Smooth muscle cell (in vitro differentiated cells): ENCODE measurements at regions not wholly inside any gene's neighbourhood (a gene's known extent, or its start where the extent isn't known, plus 50 kb on each side); places are given as distances from the start of the nearest gene placed in this dataset.

ENCODE experiments used
- DNase-seq: peaks from one replicate; lab custom pipeline; 2025; ENCODE audit not compliant: unreplicated experiment; lab: John Stamatoyannopoulos, UW
- H2AFZ ChIP-seq: fragments of 200-600 bp; sonication (generic); 2 replicates; pipeline ENCODE4 v1.6.0; 2016; ENCODE audit warnings: antibody characterized with exemption, low read depth, mild to moderate bottlenecking
- H3F3A ChIP-seq: fragments of 200-600 bp; sonication (generic); 2 replicates; pipeline ENCODE4 v1.6.0; 2017; ENCODE audit warnings: antibody characterized with exemption, low read depth
- H3K27ac ChIP-seq: fragments of 200-600 bp; sonication (generic); 2 replicates; pipeline ENCODE4 v1.5.1; 2016; ENCODE audit warnings: low read depth, mild to moderate bottlenecking
- H3K27me3 ChIP-seq: fragments of 200-600 bp; sonication (generic); 2 replicates; pipeline ENCODE4 v1.6.1; 2016; ENCODE audit warnings: low read depth, mild to moderate bottlenecking
- H3K36me3 ChIP-seq: fragments of 200-600 bp; sonication (generic); 2 replicates; pipeline ENCODE4 v1.5.1; 2016; ENCODE audit warnings: low read depth
- H3K4me1 ChIP-seq: fragments of 200-600 bp; sonication (generic); 2 replicates; pipeline ENCODE4 v1.5.1; 2016; ENCODE audit warnings: low read depth
- H3K4me2 ChIP-seq: fragments of 200-600 bp; sonication (generic); 2 replicates; pipeline ENCODE4 v1.6.0; 2016; ENCODE audit warnings: mild to moderate bottlenecking
- H3K4me3 ChIP-seq: fragments of 200-600 bp; sonication (generic); 2 replicates; pipeline ENCODE4 v1.5.1; 2016; ENCODE audit warnings: mild to moderate bottlenecking
- H3K79me2 ChIP-seq: fragments of 200-600 bp; sonication (generic); 2 replicates; pipeline ENCODE4 v1.6.0; 2016; ENCODE audit warnings: low read depth, mild to moderate bottlenecking
- H3K9ac ChIP-seq: fragments of 200-600 bp; sonication (generic); 2 replicates; pipeline ENCODE4 v1.6.0; 2016; ENCODE audit warnings: low read depth
- H3K9me3 ChIP-seq: fragments of 200-600 bp; sonication (generic); replicated peaks from 2 replicates; pipeline ENCODE4 v1.5.1; 2016; ENCODE audit warnings: low read depth
- H4K20me1 ChIP-seq: fragments of 200-600 bp; sonication (generic); 2 replicates; pipeline ENCODE4 v1.6.0; 2016; ENCODE audit warnings: low read depth
- CTCF ChIP-seq: fragments of 200-600 bp; sonication (generic); IDR thresholded peaks from 2 replicates; pipeline ENCODE4 v1.5.1; 2017; ENCODE audit warnings: borderline replicate concordance, mild to moderate bottlenecking, antibody characterized with exemption; ENCODE audit not compliant: insufficient read depth, poor library complexity, severe bottlenecking
- WGBS: methylation state at CpG from one replicate; pipeline ENCODE4 v1.1.7; 2016; ENCODE audit warnings: low lambda C conversion rate; 5-methylcytosine and 5-hydroxymethylcytosine counted together

- Histone ChIP-seq H3K27ac (no peak overlapping the region), H3K4me2 (no peak overlapping the region), H3K36me3 (no peaks in the 10 kb centered on the region), H3K79me2 (no peaks in the 10 kb centered on the region), H3K9me3 (no peaks in the 10 kb centered on the region), H4K20me1 (no peaks in the 10 kb centered on the region), H3K9ac (no peak overlapping the region), H3K4me3 (no peak overlapping the region), H3F3A (no peaks in the 10 kb centered on the region), H2AFZ (no peak overlapping the region), H3K4me1 (no peaks in the 10 kb centered on the region), H3K27me3 (no peaks in the 10 kb centered on the region)
- TF ChIP-seq CTCF: no peak
- WGBS: 76% methylated on average over 5 of the region's 5 CpGs
- no peak for DNase-seq
Measured at GRCh38 chr16:52852978-52853377, 199.7 kb downstream of the CHD9NB start.

GRCh38 chr16:52851211-52851740, 201.4 kb downstream of the CHD9NB start:
- Histone ChIP-seq H2AFZ (no peak overlapping the region), H3K27me3 (no peaks in the 10 kb centered on the region), H4K20me1 (no peaks in the 10 kb centered on the region), H3K27ac (no peak overlapping the region), H3F3A (no peaks in the 10 kb centered on the region), H3K4me2 (no peak overlapping the region), H3K4me3 (no peak overlapping the region), H3K9ac (no peak overlapping the region), H3K4me1 (no peaks in the 10 kb centered on the region), H3K79me2 (no peaks in the 10 kb centered on the region), H3K36me3 (no peaks in the 10 kb centered on the region), H3K9me3 (no peaks in the 10 kb centered on the region)
- WGBS: 34% methylated on average over 1 of the region's 1 CpG
- DNase-seq: no peak
- TF ChIP-seq CTCF: no peak

- H3K9ac ChIP-seq: no peak overlapping the region
- H3K4me3 ChIP-seq: no peak overlapping the region
- H2AFZ ChIP-seq: no peak overlapping the region
- H3F3A ChIP-seq: no peaks in the 10 kb centered on the region
- no peak overlapping the region for H3K27ac ChIP-seq
- DNase-seq: no peak
- no peaks in the 10 kb centered on the region for H3K9me3 ChIP-seq
- H3K79me2 ChIP-seq: no peaks in the 10 kb centered on the region
- H4K20me1 ChIP-seq: no peaks in the 10 kb centered on the region
- no peaks in the 10 kb centered on the region for H3K36me3 ChIP-seq
- TF ChIP-seq CTCF: no peak
- H3K4me1 ChIP-seq: no peaks in the 10 kb centered on the region
- no peaks in the 10 kb centered on the region for H3K27me3 ChIP-seq
- no peak overlapping the region for H3K4me2 ChIP-seq
Measured at GRCh38 chr16:52843381-52843780, 209.3 kb downstream of the CHD9NB start.

- no peak overlapping the region for H3K9ac ChIP-seq
- H3K27me3 ChIP-seq: no peaks in the 10 kb centered on the region
- no peak overlapping the region for H3K4me3 ChIP-seq
- H3K27ac ChIP-seq: no peak overlapping the region
- no peak for DNase-seq
- TF ChIP-seq CTCF: no peak
- H3K9me3 ChIP-seq: no peaks in the 10 kb centered on the region
- H3K79me2 ChIP-seq: no peaks in the 10 kb centered on the region
- no peak overlapping the region for H2AFZ ChIP-seq
- H4K20me1 ChIP-seq: no peaks in the 10 kb centered on the region
- H3K4me1 ChIP-seq: no peaks in the 10 kb centered on the region
- no peaks in the 10 kb centered on the region for H3F3A ChIP-seq
- WGBS: 73% methylated on average over 3 of the region's 3 CpGs
- no peaks in the 10 kb centered on the region for H3K36me3 ChIP-seq
- H3K4me2 ChIP-seq: no peak overlapping the region
Measured at GRCh38 chr16:52837251-52837650, 215.4 kb downstream of the CHD9NB start.
